Right lobe of liver (tissue), 4 donors: ENCODE measurements at regions not wholly inside any gene's neighbourhood (a gene's known extent, or its start where the extent isn't known, plus 50 kb on each side); places are given as distances from the start of the nearest gene placed in this dataset.

Source experiments
- CTCF ChIP-seq, 4 donors: fragments of 200-600 bp in 3 of 4; fragments of 450-650 bp in 1 of 4; IDR thresholded peaks; one replicate each; pipeline versions ENCODE4 v1.5.1 to v1.8.0; 2016 to 2022; ENCODE audit warnings: antibody characterized with exemption in 4 of 4, mild to moderate bottlenecking in 2 of 4
- POLR2A ChIP-seq: fragments of 450-650 bp; IDR thresholded peaks from one replicate; pipeline ENCODE4 v1.6.1; 2017; ENCODE audit warnings: antibody characterized with exemption, mild to moderate bottlenecking
- donor health status: DM: no; HTN: no; CAD: no.
- donor health status: DM: no; HTN: no; CAD: no.
- donor health status: DM: no; HTN: yes; CAD: no.

GRCh38 chr2:150211164-150211631 is 276.3 kb downstream of the RND3 start:
- no peak for TF ChIP-seq CTCF (IDR thresholded peaks at IDR 0.05)
- no peak for TF ChIP-seq POLR2A
